NCI-H2107 (cell line): ENCODE measurements at regions not wholly inside any gene's neighbourhood (a gene's known extent, or its start where the extent isn't known, plus 50 kb on each side); places are given as distances from the start of the nearest gene placed in this dataset.
"Not testable (repeated sequence)": the region's sequence is repeated elsewhere in the genome, so short reads cannot be mapped to it uniquely, and the experiment has no call there.

Experiments used
- DNase-seq: peaks from one replicate; lab custom pipeline; 2025; lab: John Stamatoyannopoulos, UW

GRCh38 chr3:20645340-20645739 is 459.3 kb upstream of the SGO1 start:
- DNase-seq, result no peak

DNA sequence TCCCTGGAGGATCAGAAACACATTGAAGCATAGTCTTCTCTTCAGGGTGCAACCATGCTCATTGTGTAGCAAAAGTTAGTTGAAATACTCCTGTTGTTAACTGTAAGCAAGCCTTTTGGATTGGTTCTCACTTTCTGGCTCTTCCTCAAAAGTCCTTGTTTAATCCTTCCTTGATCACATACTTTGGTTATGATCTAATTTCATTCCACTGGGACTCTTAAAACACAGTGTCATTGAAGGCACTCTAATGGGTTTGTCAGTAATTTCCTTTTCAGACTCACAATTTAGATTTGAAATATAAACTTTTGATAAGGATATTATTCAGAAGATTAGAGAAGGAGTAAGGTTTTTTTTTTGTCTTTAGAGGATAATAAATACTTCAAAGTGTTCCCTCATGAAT is 451.7 kb upstream of the SGO1 start:
- no peak for DNase-seq

- DNase-seq, result no peak
These were observed 436.3 kb upstream of the SGO1 start for GRCh38 chr3:20622304-20622703.

DNA sequence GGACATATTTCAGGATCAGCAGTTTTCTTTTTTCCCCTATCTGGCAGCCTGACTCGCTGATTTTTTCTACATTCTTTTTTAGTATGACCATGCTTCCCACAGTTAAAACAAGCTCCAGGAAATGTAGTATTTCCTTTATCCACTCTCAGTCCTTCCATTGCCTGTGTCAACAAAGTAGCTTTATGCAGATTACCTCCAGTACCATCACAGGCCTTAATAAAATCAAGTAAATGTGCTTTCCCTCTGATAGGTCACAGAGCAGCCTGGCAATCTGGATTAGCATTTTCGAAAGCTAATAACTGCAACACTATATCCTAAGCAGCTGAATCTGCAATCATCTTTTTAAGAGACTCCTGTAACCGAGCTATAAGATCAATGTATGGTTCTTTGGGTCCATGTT is 432.6 kb upstream of the SGO1 start:
- DNase-seq, result not testable (repeated sequence)

DNA sequence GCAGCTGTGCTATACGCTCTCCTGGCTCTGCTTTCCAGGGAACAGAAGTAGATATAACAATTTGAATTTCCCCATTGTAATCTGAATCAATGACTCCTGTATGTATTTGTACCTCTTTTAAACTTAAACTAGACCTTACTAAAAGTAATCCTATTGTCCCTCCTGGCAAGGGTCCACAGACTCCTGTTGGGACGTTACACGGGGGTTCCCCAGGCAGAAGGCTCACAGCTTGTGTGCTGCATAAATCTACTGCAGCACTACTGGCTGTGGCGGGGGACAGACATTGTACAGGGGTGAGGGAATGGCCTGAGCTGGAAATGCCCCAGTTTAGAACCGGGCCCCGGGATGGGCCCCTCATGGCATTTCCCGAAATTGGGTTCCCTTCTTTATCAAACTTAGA is 432.2 kb upstream of the SGO1 start:
- DNase-seq, result not testable (repeated sequence)

DNA sequence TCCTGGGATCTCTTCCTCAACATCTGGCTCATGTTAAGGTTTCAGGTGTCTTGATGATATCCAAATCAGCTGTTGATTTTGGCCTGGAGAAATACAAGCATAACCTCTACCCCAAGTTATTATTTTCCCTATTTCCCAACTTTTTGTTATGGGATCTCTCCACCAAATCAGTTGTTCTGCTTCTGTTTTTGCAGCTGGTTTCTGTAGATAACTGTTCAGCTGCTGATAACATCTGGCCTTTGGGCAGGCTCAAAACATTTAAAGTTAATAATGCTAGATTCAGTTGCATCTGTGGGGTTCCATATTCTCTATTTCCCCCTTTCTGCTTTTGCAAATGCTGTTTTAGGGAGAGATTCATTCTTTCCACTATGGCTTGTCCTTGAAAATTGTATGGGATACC is 430.0 kb upstream of the SGO1 start:
- not testable (repeated sequence) for DNase-seq

- DNase-seq, result no peak
These were observed 422.2 kb upstream of the SGO1 start for GRCh38 chr3:20608054-20608738.

DNA sequence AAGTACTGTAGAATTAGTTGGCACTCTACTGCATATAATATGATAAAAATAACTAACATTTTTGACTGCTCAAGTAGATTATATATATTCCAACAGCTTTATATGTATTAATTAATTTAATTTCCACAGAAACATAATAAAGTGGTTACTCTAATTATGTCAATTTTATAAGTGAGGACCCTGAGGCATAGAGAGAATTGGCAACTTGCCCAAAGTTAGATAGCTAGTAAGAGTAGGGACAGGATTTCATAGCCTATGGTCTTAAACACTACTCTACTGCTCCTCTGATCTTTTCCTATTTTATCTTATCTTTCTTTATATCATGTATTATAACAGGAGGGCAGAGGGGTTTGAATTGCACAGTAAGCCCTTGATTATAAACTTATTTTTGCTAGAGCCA is 418.7 kb upstream of the SGO1 start:
- DNase-seq, result no peak

GRCh38 chr3:20589275-20589674 is 403.3 kb upstream of the SGO1 start:
- DNase-seq, result no peak

DNA sequence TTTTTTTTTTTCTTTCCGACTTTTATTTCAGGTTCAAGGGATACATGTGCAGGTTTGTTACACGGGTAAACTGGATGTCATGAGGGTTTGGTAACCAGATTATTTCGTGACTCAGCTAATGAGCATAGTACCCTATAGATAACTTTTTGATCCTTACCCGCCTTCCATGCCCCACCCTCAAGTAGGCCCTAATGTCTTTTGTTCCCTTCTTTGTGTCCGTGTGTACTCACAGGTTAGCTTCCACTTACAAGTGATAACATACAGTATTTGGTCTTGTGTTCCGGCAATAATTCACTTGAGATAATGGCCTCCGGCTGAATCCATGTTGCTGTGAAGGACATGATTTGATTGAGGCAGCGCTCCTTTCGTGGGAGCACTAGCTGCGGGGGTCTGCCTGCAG is 402.8 kb upstream of the SGO1 start:
- DNase-seq, result no peak

GRCh38 chr3:20583648-20584047 is 397.6 kb upstream of the SGO1 start:
- no peak for DNase-seq

- DNase-seq, result no peak
These were observed 390.2 kb upstream of the SGO1 start for GRCh38 chr3:20576228-20576627.

GRCh38 chr3:20575146-20575545 is 389.1 kb upstream of the SGO1 start:
- DNase-seq, result no peak

GRCh38 chr3:20574746-20575145 is 388.7 kb upstream of the SGO1 start:
- no peak for DNase-seq

DNA sequence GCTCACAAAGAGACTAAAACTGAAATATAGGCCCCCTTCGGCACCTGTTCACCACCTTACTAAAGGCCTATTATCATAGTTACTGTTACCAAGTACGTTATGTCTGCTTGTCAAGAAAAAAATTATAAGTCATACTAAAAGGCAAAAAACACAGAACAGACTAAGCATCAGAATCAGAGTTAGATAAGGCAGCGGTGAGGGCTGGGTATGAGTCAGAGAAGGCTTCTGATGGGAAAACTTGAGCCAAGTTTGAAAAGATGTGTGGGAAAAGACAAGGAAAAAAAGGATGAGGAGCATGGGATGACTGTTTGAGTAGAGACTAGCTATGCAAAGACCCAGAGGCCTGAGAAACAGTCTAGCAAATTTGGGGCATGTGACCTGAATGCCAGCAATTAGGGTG is 387.2 kb upstream of the SGO1 start:
- DNase-seq, result no peak

DNA sequence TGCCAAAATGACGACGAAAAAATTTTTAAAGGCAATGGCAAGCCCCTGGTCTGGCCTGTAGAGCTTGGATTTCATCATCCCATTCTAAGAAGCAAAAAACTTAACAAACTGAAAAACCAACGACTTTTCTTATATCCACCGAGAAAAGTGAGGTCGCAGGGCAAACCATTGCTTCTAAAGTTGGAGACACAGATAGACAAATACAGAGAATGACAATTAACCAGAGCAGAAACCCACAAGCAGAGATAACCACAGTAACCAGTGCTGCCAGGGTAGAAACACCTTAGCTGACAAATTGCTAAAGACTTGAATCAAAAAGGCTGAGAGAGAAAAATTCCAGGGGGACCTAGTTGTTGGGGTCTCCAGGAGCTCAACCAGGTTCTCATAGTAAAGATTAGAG is 386.5 kb upstream of the SGO1 start:
- no peak for DNase-seq

DNA sequence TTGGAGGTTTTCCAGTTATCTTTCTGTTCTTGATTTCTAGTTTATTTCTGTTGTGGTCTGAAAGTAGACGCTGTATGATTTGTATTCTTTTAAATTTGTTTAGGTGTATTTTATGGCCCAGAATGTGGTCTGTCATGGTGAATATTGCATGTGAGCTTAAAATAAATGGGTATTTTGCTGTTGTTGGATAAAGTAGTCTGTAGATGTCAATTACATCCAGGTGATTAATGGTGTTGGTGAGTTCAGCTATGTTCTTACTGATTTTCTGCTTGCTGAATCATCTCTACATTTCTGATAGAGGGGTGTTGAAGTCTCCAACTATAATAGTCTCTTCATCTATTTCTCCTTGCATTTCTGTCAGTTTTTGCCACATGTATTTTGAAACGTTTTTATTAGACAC is 383.3 kb upstream of the SGO1 start:
- no peak for DNase-seq

GRCh38 chr3:20564966-20565365 is 379.0 kb upstream of the SGO1 start:
- DNase-seq, result no peak

GRCh38 chr3:20563985-20564384 is 378.0 kb upstream of the SGO1 start:
- DNase-seq, result no peak

- no peak for DNase-seq
These were observed 377.2 kb upstream of the SGO1 start for GRCh38 chr3:20563251-20563650.

DNA sequence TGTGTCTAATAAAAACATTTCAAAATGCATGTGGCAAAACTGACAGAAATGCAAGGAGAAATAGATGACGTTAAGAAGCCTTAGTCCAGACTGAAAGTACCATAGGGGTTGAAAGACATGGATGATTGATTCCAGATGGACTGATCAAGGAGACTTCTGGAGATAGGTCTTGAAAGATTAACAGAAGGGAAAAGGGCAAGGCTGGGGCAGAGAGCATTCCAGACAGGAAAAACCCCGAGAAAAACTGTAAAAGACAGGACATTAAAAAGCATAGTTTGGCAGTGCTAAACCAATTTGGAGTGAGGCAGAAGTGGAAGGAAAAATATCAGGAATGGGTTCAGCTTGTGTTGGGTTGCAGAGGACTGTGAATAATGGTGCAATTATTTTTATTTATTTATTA is 375.2 kb upstream of the SGO1 start:
- DNase-seq, result no peak

DNA sequence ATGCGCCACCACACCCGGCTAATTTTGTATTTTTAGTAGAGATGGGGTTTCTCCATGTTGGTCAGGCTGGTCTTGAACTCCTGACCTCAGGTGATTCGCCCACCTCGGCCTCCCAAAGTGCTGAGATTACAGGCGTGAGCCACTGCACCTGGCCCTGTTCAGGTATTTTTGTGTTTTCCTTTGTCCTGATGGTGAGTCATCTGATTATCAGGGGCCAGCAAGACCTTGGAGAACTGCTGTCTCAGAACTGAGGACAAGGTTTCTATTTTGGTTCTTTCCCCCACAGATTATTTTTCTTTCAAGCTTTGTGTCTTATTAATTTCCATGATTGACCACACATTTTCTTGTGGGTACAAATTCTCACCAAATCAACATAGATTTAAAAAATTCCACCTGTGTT is 374.4 kb upstream of the SGO1 start:
- not testable (repeated sequence) for DNase-seq

- DNase-seq, result no peak
These were observed 372.2 kb upstream of the SGO1 start for GRCh38 chr3:20558161-20558560.

- no peak for DNase-seq
These were observed 370.7 kb upstream of the SGO1 start for GRCh38 chr3:20556661-20557060.
